ENCODE measurements at regions not wholly inside any gene's neighbourhood (a gene's known extent, or its start where the extent isn't known, plus 50 kb on each side); places are given as distances from the start of the nearest gene placed in this dataset.
"Not testable (repeated sequence)": the region's sequence is repeated elsewhere in the genome, so short reads cannot be mapped to it uniquely, and the experiment has no call there.

- DNase-seq (ENCODE audit: low read depth): no peak
Measured at GRCh38 chr20:33908336-33908735, 85.4 kb upstream of the RALY start.

DNA sequence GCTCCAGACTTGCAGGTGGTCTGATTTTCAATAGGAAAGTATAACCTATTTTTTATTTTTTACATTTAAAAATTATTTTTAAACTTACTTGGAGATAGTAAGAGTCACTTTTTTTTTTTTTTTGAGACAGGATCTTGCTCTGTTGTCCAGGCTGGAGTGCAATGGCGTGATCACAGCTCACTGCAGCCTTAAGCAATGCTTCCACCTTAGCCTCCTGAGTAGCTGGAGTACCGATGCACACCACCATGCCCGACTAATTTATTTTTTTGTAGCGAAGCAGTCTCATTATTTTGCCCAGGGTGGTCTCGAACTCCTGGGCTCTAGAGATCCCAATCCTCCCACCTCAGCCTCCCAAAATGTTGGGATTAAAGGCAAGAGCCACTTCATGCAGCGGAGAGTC lies 84.8 kb upstream of the RALY start:
- DNase-seq (ENCODE audit: low read depth): no peak

GRCh38 chr20:33909331-33909921 lies 84.3 kb upstream of the RALY start:
- DNase-seq (ENCODE audit: low read depth): no peak

DNA sequence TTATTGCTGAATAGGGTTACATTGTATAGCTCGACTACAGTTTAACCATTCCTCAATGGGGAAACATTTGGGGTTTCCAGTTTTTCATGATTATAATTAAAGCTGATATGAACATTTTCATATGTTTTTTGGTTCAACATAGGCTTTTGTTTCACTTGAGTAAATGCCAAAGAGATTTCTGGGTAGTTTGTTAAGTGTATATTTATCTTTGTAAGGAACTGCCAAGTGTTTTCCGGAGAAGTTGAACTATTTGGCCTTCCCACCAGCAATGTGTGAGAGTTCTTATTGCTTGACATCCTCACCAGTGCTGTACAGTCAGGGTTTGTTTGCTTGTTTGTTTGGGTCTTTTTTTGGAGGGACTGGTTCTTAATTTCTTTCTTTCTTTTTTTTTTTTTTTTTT lies 83.7 kb upstream of the RALY start:
- no peak for DNase-seq (ENCODE audit: low read depth)

GRCh38 chr20:33910529-33911327 lies 83.0 kb upstream of the RALY start:
- no peak for DNase-seq (ENCODE audit: low read depth)

DNA sequence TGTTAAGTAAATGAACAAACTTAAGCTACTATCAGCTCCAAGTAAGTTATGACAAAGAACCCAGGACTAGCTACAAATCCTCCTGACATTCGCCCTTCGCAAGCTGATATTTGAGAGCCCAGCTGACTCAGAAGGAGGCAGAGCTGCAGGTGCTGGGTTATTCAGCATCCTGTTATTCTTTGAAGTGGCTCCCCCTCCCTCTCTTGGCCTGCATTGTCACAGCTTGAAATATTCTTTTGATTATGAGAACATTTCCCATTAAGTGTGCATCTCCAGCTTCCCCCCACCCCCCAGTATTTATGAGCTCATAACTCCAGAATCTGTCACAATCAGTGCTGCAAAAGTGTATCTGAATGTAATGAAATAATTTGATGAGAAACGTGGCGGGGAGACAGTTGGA lies 78.8 kb upstream of the RALY start:
- peak; percentile 22 for DNase-seq (ENCODE audit: low read depth)

DNA sequence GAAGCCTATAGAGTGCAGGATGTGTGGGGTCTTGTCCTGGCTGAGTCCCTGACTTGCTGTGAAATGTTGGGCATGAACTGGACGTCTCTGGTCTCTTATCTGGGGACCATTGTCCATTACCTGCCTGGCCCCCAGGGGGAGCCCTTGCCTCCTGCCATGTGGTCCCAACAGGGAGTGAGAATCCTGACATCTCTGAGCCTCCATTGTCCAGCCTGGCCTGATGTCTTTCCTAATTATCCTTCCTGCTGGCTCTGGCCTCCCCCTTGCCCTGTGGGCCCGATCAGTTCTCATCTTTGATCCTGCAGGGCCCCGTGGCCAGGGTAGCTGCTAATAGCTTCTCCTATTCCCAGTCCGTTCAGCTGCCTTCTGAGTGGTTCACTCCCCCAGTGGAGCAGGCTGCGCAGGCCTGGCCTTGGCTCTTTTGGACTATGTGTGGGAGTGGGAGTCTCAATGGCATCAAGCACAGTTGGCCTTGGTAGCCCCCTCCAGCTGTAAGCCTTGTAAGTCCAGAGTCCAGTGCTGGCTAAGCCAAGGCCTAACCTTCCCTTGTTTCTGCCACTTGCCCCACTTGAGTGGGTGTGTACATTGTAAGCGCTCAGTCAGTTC lies 77.9 kb upstream of the RALY start:
- peak; percentile 24 for DNase-seq (ENCODE audit: low read depth)

DNA sequence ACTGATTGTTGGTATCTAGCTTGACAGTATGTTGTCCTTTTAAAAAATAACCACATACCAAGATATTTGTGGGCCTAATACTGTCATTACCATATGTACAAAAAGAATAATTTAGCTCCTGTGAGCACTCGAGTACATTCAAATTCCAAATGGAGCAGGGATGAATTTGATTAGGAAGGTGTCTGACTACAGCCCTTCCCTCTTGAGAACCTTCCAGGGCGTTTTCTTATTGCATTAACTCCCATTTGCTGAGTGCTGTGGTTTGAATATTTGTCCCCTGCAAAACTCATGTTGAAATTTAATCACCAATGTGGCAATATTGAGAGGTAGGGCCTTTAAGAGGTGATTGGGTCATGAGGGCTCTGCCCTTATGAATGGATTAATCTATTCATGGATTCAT lies 76.9 kb upstream of the RALY start:
- DNase-seq (ENCODE audit: low read depth): no peak

DNA sequence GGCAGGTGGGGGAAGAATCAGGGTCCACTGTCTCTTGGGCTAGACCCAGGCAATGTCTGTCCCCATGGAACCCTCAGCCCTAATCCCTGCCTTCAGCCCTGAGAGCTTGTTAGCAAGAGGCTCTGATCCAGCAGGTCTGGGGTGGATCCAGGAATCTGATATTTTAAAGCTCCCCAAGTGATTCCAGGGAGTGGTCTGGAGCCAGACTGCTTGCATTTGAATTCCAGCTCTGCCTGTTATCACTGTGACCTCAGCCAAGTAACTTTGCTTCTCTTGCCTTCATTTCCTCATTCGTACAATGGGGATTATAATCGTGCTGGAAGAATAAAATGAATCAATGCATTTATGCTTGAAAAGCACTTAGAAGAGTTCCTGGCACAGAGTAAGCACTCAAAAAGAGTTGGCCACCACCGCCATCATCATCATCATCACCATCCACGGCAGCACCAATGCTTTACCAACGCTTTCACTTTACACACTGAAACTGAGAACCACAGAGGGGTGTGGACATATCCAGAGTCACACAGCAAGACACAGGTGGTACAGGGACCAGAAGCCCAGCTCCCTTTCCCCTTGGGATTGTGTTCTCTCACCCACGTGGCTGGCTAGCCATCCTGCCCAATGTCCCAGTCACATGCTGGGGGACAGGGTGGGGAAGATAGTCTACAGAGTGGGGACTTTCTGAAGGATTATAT lies 75.7 kb upstream of the RALY start:
- no peak for DNase-seq (ENCODE audit: low read depth)

GRCh38 chr20:33918662-33919061 lies 75.0 kb upstream of the RALY start:
- no peak for DNase-seq (ENCODE audit: low read depth)

GRCh38 chr20:33919653-33920052 lies 74.1 kb upstream of the RALY start:
- no peak for DNase-seq (ENCODE audit: low read depth)

- DNase-seq (ENCODE audit: low read depth): no peak
Measured at GRCh38 chr20:33922224-33922623, 71.5 kb upstream of the RALY start.

- no peak for DNase-seq (ENCODE audit: low read depth)
Measured at GRCh38 chr20:33923740-33924139, 70.0 kb upstream of the RALY start.

DNA sequence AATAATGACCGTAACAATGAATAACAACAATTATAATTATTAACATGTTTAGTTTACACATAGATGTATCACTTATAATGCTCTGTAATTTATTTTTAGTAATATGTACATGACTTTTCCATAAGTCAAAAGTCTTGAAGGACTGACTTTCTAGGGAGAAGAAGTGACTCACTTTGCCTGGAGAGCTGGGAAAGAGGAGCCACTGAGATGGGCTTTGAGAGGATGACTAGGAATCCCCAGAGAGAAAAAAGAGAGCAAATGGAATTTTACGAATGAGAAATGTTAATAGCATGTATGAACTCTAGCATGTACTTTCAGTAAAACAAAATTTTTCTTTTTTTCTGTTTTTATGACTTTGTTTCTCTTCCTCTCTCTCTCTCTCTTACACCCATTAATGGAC lies 67.8 kb upstream of the RALY start:
- no peak for DNase-seq (ENCODE audit: low read depth)

GRCh38 chr20:33926425-33926824 lies 67.3 kb upstream of the RALY start:
- DNase-seq (ENCODE audit: low read depth): no peak

DNA sequence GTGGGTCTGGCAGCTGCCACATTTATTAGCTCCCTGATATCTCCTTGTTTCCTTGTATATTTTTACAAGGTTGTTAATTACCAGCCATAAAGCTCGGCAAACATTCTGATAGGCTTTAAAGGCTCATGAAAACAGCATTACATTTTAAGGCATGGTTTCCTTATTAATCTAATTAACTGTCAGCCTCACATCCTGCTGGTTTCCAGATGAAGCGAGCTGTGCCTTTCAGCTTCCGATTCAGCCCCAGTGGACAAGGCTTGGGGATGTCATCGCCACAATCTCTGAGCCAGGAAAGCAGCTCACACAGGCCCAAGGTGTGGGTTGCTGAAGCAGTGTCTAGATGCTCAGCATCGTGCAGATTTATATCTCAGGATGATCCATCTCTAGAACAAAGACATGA lies 66.0 kb upstream of the RALY start:
- DNase-seq (ENCODE audit: low read depth): no peak

DNA sequence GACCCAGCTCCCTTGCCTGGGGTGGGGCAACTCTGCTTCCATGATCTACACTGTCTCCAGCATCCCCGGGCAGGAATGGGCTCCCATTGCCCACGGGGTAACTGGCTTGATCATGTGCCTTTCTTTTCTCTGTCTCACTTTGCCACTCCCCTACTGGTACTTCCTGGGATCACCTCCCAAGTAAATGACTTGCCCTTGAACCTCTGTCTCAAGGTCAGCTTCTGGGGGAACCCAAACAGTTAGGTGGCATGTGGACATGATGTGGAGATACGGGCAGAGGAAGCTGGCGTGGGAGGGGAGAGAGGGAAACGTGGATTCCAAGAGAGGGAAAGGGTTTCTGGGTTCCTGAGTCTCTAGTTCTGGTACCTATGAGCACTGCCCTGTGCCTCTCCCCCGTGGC lies 63.8 kb upstream of the RALY start:
- no peak for DNase-seq (ENCODE audit: low read depth)

DNA sequence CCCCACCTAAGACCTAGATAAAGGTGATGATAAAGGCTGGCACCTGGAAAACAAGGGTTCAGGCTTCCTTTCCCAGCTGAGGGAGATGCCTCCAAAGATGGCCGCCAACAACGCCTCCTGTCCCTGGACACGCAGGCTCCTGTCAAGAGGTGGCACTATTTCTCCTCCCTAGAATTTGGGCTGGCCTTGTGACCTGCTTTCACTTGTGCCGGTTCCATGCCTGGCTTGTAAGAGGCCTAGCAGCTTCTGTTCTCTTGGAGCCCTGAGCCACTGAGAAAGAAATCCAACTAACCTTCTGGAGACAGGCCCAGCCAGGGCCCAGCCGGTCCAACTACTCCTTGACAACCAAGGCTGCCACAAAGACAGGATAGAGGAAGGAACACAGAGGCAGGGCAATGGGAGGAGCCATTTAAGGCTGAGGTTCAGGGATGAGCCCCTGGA lies 60.2 kb upstream of the RALY start:
- peak; percentile 24 for DNase-seq (ENCODE audit: low read depth)

DNA sequence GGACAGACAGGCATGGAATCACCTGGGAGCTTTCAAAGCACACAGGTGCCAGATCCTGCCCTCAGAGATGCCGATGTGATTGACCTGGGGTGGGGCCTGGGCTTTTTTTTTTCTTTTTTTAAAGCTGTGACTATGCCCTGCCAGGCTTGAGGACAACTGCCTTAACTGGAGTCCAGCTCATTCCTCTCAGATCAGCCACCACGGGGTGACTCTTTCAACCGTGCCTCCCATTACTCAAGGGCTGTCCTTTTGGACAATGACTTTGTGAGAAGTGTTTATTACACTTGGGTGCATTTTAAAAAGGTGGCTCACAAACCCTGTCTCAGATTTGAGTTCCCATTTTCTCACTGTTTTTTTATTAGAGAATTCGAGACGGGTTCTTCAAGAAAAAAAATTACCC lies 57.1 kb upstream of the RALY start:
- no peak for DNase-seq (ENCODE audit: low read depth)

DNA sequence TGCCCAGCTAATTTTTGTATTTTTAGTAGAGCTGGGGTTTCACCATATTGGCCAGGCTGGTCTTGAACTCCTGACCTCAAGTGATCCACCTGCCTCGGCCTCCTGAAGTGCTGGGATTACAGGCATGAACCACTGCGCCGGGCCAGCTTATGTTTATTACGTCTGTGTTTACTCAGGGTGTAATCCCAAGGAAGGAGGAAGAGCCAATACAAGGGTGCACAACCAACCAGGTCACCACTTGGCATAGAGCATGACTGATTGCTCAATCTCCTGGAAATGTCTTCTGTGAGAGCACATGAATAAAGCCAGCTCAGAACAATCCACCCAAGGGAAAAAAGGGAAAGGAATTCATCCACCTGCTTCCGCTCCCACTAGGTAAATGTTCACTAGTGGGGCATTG lies 54.7 kb upstream of the RALY start:
- DNase-seq (ENCODE audit: low read depth): not testable (repeated sequence)

GRCh38 chr20:33940666-33941065 lies 53.0 kb upstream of the RALY start:
- DNase-seq (ENCODE audit: low read depth): no peak

All from T follicular helper cell (primary cell).